NCI-H2227 (cell line): ENCODE measurements at regions not wholly inside any gene's neighbourhood (a gene's known extent, or its start where the extent isn't known, plus 50 kb on each side); places are given as distances from the start of the nearest gene placed in this dataset.

Experiments used
- DNase-seq: peaks from one replicate; lab custom pipeline; 2025; ENCODE audit not compliant: unreplicated experiment; lab: John Stamatoyannopoulos, UW

DNA sequence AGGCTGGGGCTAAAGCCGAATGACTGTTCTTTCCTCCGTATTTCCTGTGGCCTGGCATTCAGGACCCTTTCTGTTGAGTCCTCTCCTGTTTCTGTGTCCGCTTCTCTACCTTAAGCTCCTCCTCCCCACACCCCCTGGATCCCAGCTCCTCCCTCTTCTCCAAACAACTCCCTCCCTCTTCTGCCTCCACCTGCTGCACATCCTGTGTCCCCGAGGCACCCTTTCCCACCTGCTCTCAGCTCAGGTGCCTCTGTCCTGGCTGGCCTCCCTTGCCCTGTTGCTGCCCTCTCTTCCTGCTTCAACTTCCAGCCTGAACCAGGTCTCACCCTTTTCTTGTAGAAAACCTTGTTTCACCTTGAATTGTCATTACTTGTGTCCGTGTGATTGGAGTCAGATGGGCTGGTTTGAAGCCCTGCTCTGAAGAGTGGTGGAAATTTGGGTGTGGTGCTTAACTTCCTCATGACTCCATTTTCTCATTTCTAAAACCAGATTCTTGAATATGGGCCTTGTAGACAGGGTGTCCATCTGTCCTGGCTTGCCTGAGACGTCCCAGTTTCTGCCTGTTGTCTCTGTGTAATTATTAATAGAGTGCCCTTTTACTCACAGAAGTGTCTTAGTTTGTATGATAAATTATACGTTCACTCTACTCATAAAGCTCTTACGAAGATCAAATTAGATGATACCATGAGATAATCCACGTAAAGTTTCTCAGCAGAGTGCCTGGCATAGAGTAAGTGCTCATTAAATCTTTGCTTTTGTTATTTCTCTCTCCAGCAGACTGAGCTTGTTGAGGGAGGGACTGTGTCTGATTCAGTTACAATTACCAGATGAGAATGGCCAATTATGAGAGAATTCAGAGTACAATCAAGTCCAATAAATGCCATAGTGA, 58.9 kb upstream of the TRABD2B start:
- DNase-seq = no peak

DNA sequence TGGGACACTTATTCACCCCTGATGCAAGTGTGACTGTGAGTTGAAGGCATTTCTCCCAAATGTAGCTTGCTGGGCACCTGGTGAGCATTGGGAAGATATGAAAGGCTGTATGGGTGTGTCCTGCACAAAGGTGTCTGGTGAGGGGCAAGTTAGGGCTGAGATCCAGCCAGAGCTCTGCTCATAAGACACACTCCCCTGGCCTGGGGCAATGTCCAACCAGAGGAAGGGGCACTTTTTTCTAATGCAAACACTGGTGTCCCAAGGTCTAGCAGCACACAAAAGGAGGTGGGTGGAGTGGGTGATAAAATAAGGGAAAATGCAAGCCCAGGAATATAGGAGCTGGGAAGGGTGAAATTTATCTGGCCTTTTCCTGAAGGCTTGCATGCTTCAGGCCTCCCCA, 57.0 kb upstream of the TRABD2B start:
- DNase-seq = no peak

DNA sequence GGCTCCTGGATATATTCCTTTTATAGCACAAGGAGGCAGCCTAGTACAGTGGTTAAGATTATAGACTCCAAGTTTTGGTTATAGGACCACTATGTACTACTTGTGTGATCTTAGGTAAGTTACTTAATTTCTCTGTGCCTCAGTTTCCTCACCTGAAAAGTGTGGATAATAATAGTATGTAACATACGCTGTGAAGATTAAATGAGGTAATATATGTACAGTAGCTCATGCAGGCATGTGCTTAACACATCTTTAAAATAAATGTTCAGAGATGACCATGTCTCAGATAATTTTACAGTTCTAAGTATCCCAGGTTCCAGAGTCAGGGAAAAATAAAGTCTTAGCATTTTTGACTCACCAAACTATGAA, 55.7 kb upstream of the TRABD2B start:
- DNase-seq = no peak

DNA sequence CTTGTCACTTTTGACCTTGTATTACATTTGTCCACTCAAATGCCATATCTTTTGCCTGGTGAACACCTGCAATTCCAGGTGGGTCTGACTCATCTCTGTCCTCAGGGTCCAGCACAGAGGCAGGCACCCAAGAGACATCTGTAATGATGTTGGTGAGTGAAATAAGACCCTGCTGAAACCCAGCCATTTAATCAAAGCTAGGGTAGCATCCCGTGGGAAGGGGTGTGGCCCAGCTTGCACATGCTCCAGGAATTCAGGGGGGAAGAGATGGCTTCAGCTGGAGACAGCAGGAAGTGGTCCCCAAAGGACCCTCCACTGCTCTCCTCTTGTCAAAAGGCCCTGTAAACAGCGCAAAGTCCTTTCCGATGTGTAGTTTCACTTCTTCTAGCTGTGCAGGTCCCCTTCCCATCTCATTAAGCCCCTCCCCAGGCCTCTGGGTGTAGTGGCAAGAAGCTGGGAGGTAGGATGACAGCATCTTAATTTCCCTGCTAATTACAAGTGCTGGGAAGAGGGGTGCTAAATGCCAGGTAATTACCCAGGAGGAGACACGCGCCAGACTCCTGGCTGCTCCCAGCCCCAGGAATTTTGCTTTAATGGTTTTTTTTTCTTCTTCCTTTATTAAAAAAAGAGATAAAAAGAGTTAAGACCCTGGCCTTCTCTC, 54.4 kb upstream of the TRABD2B start:
- no peak for DNase-seq

DNA sequence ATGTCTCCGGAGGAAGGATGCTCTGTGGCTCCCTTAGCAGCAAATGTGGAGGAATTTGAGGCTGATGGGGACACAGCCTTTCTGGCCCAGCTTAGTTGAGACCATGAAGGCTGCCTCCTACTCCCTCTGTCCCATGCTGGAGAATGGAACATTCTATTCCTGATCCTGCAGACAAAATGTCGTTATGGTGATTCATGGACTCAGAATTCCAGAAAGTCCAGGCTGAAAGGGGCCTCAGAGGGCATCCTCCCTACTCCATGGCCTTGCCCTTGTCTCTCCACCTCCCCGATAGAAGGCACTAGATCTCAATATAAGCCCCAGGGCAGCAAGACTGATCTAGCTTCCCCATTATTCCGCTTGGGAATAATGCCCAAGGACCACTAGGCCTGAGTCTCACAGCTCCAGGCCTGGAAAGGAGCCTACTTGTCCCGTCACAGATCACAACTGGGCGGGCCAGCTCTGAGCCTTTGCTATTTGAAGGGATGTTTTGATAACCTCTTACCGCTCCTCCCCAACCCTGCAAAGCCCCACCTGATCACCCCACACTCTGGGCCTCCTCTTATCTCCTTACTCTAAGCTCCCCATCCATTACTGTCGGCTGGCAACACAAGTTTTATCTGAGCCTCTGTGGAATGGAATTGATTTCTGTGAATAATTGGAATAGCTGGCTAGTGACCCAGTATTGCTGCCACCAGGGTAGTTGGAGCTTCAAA, 52.8 kb upstream of the TRABD2B start:
- DNase-seq = no peak

DNA sequence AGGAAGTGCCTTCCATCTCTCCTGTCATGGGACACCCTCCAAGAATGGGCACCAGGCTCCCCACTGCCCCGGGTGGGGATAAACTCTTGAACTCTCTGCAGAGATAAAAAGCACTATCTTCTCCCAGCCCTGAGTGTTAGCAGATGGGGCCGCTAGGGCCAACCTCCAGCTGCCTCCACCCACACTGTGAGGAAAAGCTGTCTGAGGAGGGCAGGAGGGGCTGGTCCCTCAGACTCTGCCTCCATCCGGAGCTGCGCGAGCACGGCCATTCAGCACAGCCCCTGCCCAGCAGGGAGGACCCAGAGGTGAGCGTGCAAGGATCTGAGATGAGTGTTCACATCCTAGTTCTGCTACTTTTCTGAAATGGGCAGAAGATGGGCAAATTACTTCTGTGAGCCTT, 51.8 kb upstream of the TRABD2B start:
- DNase-seq = no peak

DNA sequence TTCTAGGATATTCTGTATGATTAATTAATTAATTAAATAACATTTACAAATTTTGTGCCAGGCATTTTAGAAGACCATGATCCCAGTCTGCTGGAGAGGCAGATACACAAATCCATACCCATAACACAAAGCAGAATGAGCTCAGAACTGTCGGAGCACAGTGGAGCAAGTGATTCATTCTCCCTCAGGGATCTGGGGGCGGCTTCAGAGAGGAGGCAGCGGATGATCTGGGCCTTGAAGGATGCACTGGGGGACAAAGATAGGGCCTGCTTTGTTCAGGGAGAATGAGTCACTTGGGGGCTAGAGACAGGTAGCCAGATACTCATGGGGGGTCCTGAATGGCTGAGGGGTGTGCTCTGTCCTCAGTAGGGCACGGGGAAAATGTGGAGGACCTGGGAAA, 50.9 kb upstream of the TRABD2B start:
- no peak for DNase-seq

DNA sequence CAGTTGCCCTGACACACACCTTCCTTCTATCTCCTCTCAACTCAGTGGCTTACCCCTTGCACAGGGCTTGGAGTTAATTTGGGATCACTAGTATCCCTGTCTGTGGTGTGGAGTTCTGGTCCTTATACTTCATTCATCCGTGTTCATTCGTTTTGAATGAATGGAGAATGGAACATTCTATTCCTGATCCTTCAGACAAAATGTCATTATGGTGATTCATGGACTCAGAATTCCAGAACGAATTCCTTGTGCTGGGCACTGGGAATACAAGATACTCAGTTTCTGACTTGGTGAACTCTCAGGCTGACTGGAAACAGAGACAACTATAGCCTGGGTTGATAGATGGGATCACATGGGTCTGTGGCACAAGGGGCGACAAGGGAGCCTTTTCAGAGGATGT, 49.9 kb upstream of the TRABD2B start:
- DNase-seq = no peak
